ENCODE measurements at regions not wholly inside any gene's neighbourhood (a gene's known extent, or its start where the extent isn't known, plus 50 kb on each side); places are given as distances from the start of the nearest gene placed in this dataset.

GRCh38 chr2:182581196-182581935 is 134.7 kb upstream of the DNAJC10 start:
- Histone ChIP-seq H3K9me3 (ENCODE audit: low read length) (no peaks in the 10 kb centered on the region), H3K4me2 (ENCODE audit: low read length) (no peak overlapping the region), H3K36me3 (ENCODE audit: insufficient read depth, low read length) (no peaks in the 10 kb centered on the region), H3F3A (ENCODE audit: insufficient read depth, low read length, poor library complexity, severe bottlenecking) (no peaks in the 10 kb centered on the region), H3K79me2 (replicated peaks; ENCODE audit: insufficient read depth, low read length) (no peaks in the 10 kb centered on the region), H4K20me1 (ENCODE audit: insufficient read depth) (no peaks in the 10 kb centered on the region), H3K27ac (ENCODE audit: low read length) (no peak overlapping the region), H3K4me3 (ENCODE audit: low read length) (no peak overlapping the region), H2AFZ (ENCODE audit: low read depth, low read length) (no peak overlapping the region), H3K9me2 (ENCODE audit: insufficient read depth, low read length) (no peaks in the 10 kb centered on the region), H3K9ac (ENCODE audit: low read length) (no peak overlapping the region), H3K27me3 (ENCODE audit: insufficient read depth, low read depth, low read length) (no peaks in the 10 kb centered on the region)
- TF ChIP-seq TAF1 (IDR thresholded peaks at IDR 0.05; ENCODE audit: low read depth) (no peak), POLR2AphosphoS5 (IDR thresholded peaks at IDR 0.05) (no peak), REST (IDR thresholded peaks at IDR 0.05; ENCODE audit: borderline replicate concordance) (no peak), MXI1 (conservative IDR thresholded peaks at IDR 0.05; ENCODE audit: poor library complexity, severe bottlenecking) (no peak), RAD21 (conservative IDR thresholded peaks at IDR 0.05) (no peak), EZH2 (IDR thresholded peaks at IDR 0.05; ENCODE audit: borderline replicate concordance, insufficient read depth, low read length, poor library complexity, severe bottlenecking) (no peak), SMC3 (conservative IDR thresholded peaks at IDR 0.05; ENCODE audit: poor library complexity) (no peak), CTCF (IDR thresholded peaks at IDR 0.05; ENCODE audit: poor library complexity, severe bottlenecking) (no peak), EP300 (conservative IDR thresholded peaks at IDR 0.05; ENCODE audit: poor library complexity, severe bottlenecking) (no peak)

- Histone ChIP-seq H3K4me3 (ENCODE audit: low read length) (no peak overlapping the region), H3K4me2 (ENCODE audit: low read length) (no peak overlapping the region), H3K27ac (ENCODE audit: low read length) (no peak overlapping the region), H2AFZ (ENCODE audit: low read depth, low read length) (no peak overlapping the region), H3K79me2 (replicated peaks; ENCODE audit: insufficient read depth, low read length) (no peaks in the 10 kb centered on the region), H4K20me1 (ENCODE audit: insufficient read depth) (no peaks in the 10 kb centered on the region), H3F3A (ENCODE audit: insufficient read depth, low read length, poor library complexity, severe bottlenecking) (no peaks in the 10 kb centered on the region), H3K9me3 (ENCODE audit: low read length) (no peaks in the 10 kb centered on the region), H3K27me3 (ENCODE audit: insufficient read depth, low read depth, low read length) (no peaks in the 10 kb centered on the region), H3K9ac (ENCODE audit: low read length) (no peak overlapping the region), H3K36me3 (ENCODE audit: insufficient read depth, low read length) (no peaks in the 10 kb centered on the region), H3K9me2 (ENCODE audit: insufficient read depth, low read length) (no peaks in the 10 kb centered on the region)
- TF ChIP-seq RAD21 (conservative IDR thresholded peaks at IDR 0.05) (no peak), EP300 (conservative IDR thresholded peaks at IDR 0.05; ENCODE audit: poor library complexity, severe bottlenecking) (no peak), REST (IDR thresholded peaks at IDR 0.05; ENCODE audit: borderline replicate concordance) (no peak), MXI1 (conservative IDR thresholded peaks at IDR 0.05; ENCODE audit: poor library complexity, severe bottlenecking) (no peak), SMC3 (conservative IDR thresholded peaks at IDR 0.05; ENCODE audit: poor library complexity) (no peak), TAF1 (IDR thresholded peaks at IDR 0.05; ENCODE audit: low read depth) (no peak), EZH2 (IDR thresholded peaks at IDR 0.05; ENCODE audit: borderline replicate concordance, insufficient read depth, low read length, poor library complexity, severe bottlenecking) (no peak), CTCF (IDR thresholded peaks at IDR 0.05; ENCODE audit: poor library complexity, severe bottlenecking) (no peak), POLR2AphosphoS5 (IDR thresholded peaks at IDR 0.05) (no peak)
Observed at GRCh38 chr2:182584462-182584861, 131.6 kb upstream of the DNAJC10 start.

Data from neural cell (in vitro differentiated cells).